ENCODE measurements at regions not wholly inside any gene's neighbourhood (a gene's known extent, or its start where the extent isn't known, plus 50 kb on each side); places are given as distances from the start of the nearest gene placed in this dataset.

GRCh38 chr2:16441431-16441830, 224.2 kb downstream of the CYRIA start:
- Mint-ChIP-seq H3K4me3 (ENCODE audit: unreplicated experiment) (no peak overlapping the region), H3K36me3 (ENCODE audit: unreplicated experiment) (peaks cover 7% of the 10 kb centered on the region), H3K4me1 (ENCODE audit: low read depth, unreplicated experiment) (no peaks in the 10 kb centered on the region), H3K9me3 (ENCODE audit: unreplicated experiment) (no peaks in the 10 kb centered on the region), H3K27ac (ENCODE audit: unreplicated experiment) (no peak overlapping the region), H3K27me3 (ENCODE audit: unreplicated experiment) (no peaks in the 10 kb centered on the region)
- no peak for TF ChIP-seq CTCF (IDR thresholded peaks at IDR 0.05; ENCODE audit: partially characterized antibody, unreplicated experiment)
- DNase-seq: no peak

- H3K36me3 Mint-ChIP-seq (ENCODE audit: unreplicated experiment): peaks cover 7% of the 10 kb centered on the region
These were observed 224.7 kb downstream of the CYRIA start for GRCh38 chr2:16440898-16441297.

GRCh38 chr2:16438613-16439321, 226.9 kb downstream of the CYRIA start:
- no peak for TF ChIP-seq CTCF (IDR thresholded peaks at IDR 0.05; ENCODE audit: partially characterized antibody, unreplicated experiment)
- H3K4me1 Mint-ChIP-seq (ENCODE audit: low read depth, unreplicated experiment): no peaks in the 10 kb centered on the region
- H3K27me3 Mint-ChIP-seq (ENCODE audit: unreplicated experiment): no peaks in the 10 kb centered on the region
- H3K36me3 Mint-ChIP-seq (ENCODE audit: unreplicated experiment): peaks cover 7% of the 10 kb centered on the region
- no peak overlapping the region for H3K27ac Mint-ChIP-seq (ENCODE audit: unreplicated experiment)
- no peak for DNase-seq
- H3K4me3 Mint-ChIP-seq (ENCODE audit: unreplicated experiment): no peak overlapping the region
- H3K9me3 Mint-ChIP-seq (ENCODE audit: unreplicated experiment): no peaks in the 10 kb centered on the region

More at GRCh38 chr2:16440898-16441297, 224.7 kb downstream of the CYRIA start:
- no peaks in the 10 kb centered on the region for H3K27me3 Mint-ChIP-seq (ENCODE audit: unreplicated experiment)
- no peak for DNase-seq
- no peak for TF ChIP-seq CTCF (IDR thresholded peaks at IDR 0.05; ENCODE audit: partially characterized antibody, unreplicated experiment)
- no peak overlapping the region for H3K27ac Mint-ChIP-seq (ENCODE audit: unreplicated experiment)
- H3K4me3 Mint-ChIP-seq (ENCODE audit: unreplicated experiment): no peak overlapping the region
- H3K9me3 Mint-ChIP-seq (ENCODE audit: unreplicated experiment): no peaks in the 10 kb centered on the region
- no peaks in the 10 kb centered on the region for H3K4me1 Mint-ChIP-seq (ENCODE audit: low read depth, unreplicated experiment)

GRCh38 chr2:16437189-16437588, 228.4 kb downstream of the CYRIA start:
- peaks cover 7% of the 10 kb centered on the region for H3K36me3 Mint-ChIP-seq (ENCODE audit: unreplicated experiment)
- H3K27me3 Mint-ChIP-seq (ENCODE audit: unreplicated experiment): peaks cover 2% of the 10 kb centered on the region
- H3K9me3 Mint-ChIP-seq (ENCODE audit: unreplicated experiment): no peaks in the 10 kb centered on the region
- no peak for DNase-seq
- no peaks in the 10 kb centered on the region for H3K4me1 Mint-ChIP-seq (ENCODE audit: low read depth, unreplicated experiment)
- no peak overlapping the region for H3K27ac Mint-ChIP-seq (ENCODE audit: unreplicated experiment)
- no peak overlapping the region for H3K4me3 Mint-ChIP-seq (ENCODE audit: unreplicated experiment)
- TF ChIP-seq CTCF (IDR thresholded peaks at IDR 0.05; ENCODE audit: partially characterized antibody, unreplicated experiment): no peak

GRCh38 chr2:16434393-16434792, 231.2 kb downstream of the CYRIA start:
- Mint-ChIP-seq H3K4me1 (ENCODE audit: low read depth, unreplicated experiment) (no peaks in the 10 kb centered on the region), H3K27me3 (ENCODE audit: unreplicated experiment) (peaks cover 2% of the 10 kb centered on the region), H3K36me3 (ENCODE audit: unreplicated experiment) (peaks cover 5% of the 10 kb centered on the region), H3K27ac (ENCODE audit: unreplicated experiment) (no peak overlapping the region), H3K9me3 (ENCODE audit: unreplicated experiment) (no peaks in the 10 kb centered on the region), H3K4me3 (ENCODE audit: unreplicated experiment) (no peak overlapping the region)
- no peak for TF ChIP-seq CTCF (IDR thresholded peaks at IDR 0.05; ENCODE audit: partially characterized antibody, unreplicated experiment)
- DNase-seq: no peak
